Hematopoietic multipotent progenitor cell (in vitro differentiated cells): ENCODE measurements at regions not wholly inside any gene's neighbourhood (a gene's known extent, or its start where the extent isn't known, plus 50 kb on each side); places are given as distances from the start of the nearest gene placed in this dataset.
"Not testable (repeated sequence)": the region's sequence is repeated elsewhere in the genome, so short reads cannot be mapped to it uniquely, and the experiment has no call there.

Source experiments
- DNase-seq, 3 donors: peaks; one replicate each; pipeline ENCODE4 v3.0.0-alpha.2; 2011 to 2015; ENCODE audit warnings: low read depth in 2 of 3, low spot score in 2 of 3

DNA sequence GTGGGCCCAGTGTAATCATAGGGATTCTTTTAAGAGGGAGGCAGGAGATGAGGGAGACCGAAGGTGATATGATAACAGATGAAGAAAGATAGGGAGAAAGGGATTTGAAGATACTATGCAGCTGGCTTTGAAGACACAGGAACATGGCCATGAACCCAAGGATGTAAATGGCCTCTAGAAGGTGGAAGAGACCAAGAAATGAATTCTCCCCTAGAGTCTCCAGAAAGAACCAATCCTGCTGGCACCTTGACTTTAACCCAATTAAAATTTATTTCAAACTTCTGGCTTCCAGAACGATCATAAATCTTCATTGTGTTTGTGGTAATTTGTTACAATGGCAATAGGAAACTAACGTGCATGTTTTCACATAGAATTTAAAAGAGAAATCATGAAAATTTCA, 95.0 kb upstream of the GORAB start:
- DNase-seq, result peak in 2 of 3 donors; percentile 8 to 55

DNA sequence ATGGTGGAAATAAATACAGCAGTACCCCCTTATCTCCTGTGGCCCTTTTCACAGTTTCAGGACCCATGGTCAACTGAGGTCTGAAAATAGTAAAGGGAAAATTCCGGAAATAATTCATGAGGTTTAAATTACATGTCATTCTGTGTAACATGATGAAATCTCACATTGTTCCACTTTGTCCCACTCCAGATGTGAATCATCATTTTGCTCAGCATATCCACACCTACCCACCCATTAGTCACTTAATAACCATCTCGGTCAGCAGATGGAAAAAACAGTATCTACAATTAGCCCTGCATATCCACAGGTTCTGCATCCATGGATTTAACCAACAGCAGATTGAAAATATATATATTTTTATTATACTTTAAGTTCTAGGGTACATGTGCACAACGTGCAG, 86.9 kb upstream of the GORAB start:
- no peak for DNase-seq

DNA sequence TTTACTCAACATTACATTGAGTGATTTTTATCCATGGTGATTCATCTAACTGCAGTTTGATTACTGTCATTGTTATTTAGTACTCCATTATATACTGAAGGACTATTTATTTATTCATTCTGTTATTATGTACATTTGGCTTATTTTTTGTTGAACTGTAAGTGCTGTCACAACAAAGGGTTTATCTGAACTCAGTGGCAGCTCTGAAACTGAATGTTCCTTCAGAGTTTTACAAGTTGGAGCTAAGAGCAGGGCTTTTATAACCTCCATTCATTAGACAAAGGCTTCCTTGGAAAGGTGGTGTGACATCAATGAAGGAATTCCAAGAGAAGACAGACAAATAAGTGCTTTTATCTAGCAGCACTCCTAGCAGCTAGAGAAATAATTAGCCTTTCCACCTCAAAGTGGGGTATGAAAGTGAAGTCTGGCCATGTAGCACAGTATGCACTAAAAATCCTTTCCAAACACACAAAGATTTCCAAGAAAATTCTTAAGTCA, 83.3 kb upstream of the GORAB start:
- no peak for DNase-seq

DNA sequence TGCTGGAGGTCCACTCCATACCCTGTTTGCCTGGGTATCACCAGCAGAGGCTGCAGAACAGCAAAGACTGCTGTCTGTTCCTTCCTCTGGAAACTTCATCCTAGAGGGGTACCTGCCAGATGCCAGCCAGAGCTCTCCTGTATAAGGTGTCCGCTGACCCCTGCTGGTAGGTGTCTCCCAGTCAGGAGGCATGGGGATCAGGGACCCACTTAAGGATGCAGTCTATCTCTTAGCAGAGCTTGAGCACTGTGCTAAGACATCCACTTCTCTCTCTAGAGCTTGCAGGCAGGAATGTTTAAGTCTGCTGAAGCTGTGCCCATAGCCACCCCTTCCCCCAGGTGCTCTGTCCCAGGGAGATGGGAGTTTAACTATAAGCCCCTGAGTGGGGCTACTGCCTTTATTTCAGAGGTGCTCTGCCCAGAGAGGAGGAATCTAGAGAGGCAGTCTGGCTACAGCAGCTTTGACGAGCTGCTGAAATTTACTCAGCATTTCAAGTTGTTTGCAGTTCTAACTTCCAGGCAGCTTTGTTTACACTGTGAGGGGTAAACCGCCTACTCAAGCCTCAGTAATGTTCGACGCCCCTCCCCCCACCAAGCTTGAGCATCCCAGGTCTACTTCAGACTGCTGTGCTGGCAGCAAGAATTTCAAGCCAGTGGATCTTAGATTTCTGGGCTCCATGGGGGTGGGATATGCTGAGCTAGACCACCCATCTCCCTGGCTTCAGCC, 74.5 kb upstream of the GORAB start:
- not testable (repeated sequence) for DNase-seq

DNA sequence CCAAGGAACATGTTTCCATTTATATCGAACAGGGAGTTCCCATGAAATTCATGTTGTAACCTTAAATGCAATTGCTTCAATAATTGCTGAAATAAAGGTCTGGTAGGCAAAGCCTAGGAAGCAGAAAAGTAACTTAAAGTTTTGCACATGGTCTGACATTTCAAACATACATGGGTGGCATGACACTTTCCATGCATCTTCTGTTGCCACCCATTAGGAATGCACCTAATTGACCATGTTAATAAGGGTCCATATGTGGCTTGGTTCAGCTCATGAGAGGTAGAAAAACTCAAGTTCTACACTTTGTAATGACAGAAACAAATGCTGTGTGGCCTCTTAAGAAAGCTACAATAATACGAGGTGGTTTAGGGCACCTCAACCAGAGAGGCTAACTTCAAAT, 72.0 kb upstream of the GORAB start:
- DNase-seq, result no peak

DNA sequence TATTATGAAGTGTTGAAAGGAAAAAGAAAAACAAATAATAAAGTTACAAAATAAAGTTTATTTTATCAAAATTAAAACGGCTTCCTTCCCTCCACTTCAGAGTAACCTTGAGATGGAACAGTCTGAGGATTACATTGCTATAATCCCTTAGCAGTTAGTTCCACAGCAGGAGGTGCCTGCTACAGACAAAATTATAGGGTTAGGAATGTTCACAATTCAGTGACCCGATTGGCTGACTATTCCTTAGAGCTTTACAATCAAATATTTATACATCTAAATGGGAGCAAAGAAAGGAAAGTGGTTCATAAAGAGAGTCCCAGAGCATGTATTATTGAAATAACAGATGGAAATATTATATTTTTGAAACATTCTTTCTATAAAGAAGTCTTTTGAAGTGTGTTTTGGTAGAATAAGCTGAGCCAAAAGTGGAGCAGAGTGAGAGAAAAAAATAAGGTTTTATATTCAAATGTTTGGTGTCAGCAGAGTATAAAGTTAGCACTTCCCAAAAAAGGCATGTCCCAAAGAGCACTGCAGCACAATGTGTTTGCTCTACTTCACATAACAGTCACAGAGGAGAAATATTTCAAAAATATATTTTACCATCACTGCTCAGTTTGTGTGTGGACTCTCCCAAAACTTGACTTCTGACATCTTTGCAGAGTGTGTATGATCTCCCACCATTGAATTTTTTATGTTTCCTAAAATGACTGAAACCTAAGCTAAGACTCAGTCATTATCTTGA, 71.4 kb upstream of the GORAB start:
- DNase-seq, result no peak

DNA sequence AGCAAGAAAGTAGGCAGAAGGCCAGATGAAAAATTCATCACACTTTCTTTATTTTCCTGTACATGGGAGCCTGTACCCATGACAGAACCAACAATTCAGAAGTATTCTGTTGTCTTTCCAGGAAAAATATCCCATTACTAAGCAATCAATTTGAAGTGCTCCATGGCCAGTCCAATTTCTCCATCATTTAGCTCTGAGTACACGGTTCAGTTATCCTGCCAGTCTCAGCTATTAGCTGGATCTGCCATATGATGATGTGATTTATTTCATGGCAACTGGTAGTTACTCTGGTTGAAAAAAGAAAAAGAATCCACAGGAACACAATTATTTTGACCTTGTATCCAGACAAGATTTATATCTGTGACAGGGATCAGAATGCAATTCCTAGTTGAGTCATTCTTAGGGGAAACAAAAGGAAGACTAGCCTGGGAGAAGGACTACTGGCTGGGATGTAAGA, 70.6 kb upstream of the GORAB start:
- DNase-seq, result no peak

DNA sequence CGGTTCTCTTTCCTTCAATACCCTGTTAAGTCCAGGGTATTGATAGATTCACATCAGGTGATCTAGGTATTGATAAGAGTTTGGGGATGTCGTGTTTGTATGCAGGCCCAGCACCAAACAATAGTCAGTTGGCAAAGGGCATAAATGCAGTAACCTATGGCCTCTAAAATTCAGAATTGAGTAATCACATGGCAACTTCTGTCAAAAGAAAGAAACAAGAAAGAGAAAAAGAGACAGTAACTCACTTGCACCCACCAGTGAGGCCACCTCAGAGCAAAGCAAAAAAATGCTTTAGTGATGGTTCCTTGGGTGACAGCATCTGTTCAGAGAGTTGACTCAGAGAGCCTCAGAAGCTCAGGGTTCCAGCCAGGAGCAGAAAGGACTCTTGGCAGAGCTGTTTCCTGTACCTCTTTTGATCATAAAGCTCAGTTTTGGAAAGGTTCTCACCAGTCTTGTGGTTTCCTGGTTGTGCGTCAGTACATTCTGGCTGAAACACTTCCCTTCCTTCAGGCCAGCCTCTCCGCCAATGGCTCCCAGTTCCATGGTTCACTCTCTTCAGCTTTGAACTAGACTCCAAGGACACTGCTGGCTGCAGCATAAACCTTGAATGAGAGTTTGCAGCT, 70.1 kb upstream of the GORAB start:
- peak in 2 of 3 donors; percentile 4 to 31 for DNase-seq

DNA sequence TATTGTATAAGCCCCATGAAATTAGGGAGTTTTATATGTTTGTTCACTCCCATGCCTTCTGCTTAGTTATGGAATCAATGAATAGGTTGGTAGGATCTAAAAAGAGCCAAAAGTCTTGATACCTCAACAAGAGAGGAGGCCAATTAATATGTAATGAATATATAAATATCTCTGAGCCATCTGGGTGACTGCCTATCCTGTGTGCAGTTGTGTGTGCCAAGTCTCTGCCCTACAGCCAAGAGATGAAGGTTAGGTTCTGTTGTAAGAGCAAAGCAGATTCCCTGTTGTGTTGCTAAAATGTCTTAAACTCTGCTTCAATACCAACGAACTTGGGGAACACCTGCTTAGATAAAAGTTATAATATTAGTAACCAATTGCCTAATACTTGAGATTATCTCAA, 61.8 kb upstream of the GORAB start:
- no peak for DNase-seq

DNA sequence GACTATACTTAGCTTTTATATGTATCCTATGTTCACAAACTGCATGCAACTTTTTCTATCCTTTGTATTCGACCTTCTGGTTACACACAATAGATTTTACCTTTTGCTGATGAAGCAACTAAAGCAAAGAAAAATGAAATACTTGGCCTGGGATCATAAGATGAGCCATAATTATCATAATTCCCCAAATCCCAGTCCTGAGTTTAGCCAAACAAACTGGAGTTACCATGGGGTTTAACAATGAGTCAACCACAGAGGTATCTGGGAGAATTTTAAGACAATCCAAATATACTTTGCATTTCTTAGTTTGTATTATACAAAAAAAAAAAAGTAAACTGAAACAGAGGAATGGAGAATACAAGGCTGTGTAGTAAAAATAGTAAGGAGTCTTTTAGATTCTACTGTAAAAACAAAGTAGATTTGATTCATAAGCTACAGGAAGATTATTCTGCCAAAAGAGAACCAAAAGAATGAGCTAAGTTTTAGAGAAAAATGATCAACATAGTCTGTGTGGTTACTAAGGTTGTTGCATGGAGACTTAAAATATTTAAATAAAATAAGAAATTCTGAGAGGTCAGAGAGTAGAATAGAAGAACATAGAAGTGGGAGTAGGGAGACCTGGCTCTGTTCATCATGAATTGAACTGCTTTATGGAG, 60.4 kb upstream of the GORAB start:
- no peak for DNase-seq

DNA sequence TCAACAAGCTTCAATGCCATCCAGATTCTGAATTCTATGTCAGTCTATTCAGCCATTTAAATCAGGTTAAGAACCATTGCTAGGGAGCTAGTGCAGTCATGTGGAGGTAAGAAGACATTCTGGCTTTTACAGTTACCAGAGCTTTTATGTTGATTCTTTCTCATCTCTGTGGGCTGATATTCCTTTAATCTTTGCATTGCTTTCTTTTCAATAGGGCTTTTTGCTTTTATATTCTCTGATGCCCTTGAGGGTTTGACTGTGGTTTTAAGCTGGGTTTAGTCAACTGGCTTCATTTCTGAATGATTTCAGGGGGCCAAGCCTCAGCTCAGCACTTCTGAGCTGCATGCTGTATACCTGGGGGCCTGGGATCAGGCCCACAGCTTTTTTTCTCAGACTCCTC, 51.0 kb upstream of the GORAB start:
- DNase-seq, result no peak
